Retinal pigment epithelial cell (primary cell): ENCODE measurements at regions not wholly inside any gene's neighbourhood (a gene's known extent, or its start where the extent isn't known, plus 50 kb on each side); places are given as distances from the start of the nearest gene placed in this dataset.

Experiments
- DNase-seq: peaks from one replicate; pipeline ENCODE4 v3.0.0-alpha.2; 2010; ENCODE audit warnings: low read depth
- H3K4me3 ChIP-seq: 2 replicates; pipeline ENCODE4 v1.5.1; 2011; ENCODE audit warnings: mild to moderate bottlenecking, low read length, control low read depth, moderate library complexity
- TF ChIP-seq, protein P1 (sequence below): conservative IDR thresholded peaks from 2 replicates; pipeline ENCODE4 v1.5.1; 2011; ENCODE audit warnings: low read depth, low read length, control low read depth, inconsistent platforms

DNA sequence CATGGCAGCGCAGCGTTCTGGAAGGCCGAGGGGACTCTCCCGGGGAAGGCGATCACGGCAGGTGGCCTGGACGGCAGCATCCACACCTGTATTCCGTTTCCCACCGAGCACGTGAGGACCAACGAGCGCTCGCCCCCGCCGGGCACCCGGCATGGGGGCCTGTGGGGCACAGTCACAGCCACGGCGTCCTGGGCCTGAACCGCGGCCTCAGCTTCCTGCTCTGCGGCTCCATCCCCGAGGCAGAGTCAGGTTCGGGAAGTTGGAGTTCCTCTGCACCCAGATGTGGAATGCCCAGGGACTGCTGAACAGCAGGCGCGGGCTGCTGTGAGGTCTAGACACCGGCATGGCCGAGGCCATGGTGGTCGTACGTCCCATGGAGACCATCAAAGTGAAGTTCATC, 1713.9 kb downstream of the TP53TG3F start:
- no peak overlapping the region for H3K4me3 ChIP-seq
- TF ChIP-seq, protein P1, sequence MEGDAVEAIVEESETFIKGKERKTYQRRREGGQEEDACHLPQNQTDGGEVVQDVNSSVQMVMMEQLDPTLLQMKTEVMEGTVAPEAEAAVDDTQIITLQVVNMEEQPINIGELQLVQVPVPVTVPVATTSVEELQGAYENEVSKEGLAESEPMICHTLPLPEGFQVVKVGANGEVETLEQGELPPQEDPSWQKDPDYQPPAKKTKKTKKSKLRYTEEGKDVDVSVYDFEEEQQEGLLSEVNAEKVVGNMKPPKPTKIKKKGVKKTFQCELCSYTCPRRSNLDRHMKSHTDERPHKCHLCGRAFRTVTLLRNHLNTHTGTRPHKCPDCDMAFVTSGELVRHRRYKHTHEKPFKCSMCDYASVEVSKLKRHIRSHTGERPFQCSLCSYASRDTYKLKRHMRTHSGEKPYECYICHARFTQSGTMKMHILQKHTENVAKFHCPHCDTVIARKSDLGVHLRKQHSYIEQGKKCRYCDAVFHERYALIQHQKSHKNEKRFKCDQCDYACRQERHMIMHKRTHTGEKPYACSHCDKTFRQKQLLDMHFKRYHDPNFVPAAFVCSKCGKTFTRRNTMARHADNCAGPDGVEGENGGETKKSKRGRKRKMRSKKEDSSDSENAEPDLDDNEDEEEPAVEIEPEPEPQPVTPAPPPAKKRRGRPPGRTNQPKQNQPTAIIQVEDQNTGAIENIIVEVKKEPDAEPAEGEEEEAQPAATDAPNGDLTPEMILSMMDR, result no peak
- DNase-seq, result no peak

DNA sequence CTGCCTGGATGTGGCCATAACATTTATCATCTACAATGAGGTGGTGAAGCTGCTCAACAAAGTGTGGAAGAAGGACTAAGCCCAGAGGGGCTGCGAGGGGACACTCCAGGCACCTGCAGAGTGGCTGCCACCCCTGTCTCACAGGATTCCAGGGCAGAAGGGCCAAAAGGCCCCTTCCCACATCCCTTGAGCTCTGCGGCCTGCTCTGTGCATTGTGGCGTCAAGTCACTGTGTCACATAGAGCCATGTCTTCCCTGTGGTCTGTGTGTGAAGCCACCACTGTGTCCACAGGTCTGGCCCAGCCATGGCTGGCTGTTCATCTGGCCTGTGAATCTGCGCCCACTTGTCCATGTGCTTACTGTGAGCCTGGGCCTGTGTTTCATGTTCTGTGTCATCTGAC, 1714.6 kb downstream of the TP53TG3F start:
- TF ChIP-seq, protein P1, result no peak
- H3K4me3 ChIP-seq, result no peak overlapping the region
- no peak for DNase-seq

DNA sequence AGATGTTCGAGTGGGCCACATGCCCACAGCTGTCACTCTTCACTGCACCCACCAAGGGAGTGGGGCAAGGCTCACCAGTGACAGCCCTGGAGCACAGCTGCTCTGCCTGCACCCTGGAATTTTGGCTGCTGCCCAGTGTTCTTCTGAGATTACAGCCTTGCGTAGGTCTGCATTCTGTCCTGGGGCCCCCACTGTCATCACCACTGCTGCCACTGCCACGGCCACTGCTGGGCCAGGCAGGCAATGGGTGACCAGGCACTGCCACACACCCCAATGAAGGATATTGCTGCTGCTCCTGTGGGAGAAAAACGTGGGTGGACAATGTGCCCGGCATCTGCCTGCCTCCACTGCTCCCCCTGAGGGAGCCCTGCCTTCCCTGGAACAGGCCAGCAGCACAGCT, 1717.0 kb downstream of the TP53TG3F start:
- no peak overlapping the region for H3K4me3 ChIP-seq
- TF ChIP-seq, protein P1, result no peak
- no peak for DNase-seq

DNA sequence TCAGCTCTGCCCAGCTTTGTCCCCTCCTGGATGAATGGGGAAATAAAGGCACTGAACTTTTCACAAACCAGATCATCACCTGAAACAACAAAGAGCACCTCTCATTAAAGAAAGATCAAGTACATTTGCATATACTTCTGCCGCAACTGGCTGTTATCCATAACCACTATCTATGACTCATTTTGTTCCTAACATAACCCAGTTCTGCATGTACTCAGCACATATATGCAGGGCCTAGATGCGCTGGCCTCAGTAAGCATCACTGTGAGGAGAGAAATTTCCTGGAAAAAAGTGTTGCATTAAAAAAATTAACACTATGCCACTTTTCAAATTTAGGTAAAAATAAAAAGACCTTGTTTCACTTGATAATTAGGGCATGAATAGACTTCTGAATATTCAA, 1718.4 kb downstream of the TP53TG3F start:
- TF ChIP-seq, protein P1, result no peak
- no peak for DNase-seq

DNA sequence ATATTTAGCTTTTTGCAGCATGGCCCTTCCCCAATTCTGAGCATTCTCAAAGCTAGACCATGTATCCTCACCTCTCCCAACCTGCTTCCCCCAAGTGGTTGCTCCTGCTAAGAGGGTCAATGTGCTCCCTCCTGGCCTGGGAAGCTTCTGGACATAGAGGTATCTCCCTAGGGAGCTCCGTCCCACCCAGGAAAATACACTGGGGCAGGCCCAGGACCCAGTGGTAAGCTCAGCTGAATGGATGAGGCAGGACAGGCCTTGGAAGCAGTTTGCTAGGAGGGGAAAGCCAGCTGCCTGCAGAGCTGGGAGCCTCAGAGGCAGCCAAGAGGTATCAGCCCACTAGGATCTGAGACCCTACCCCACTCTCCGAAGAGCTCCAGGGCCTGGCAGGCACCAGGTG, 1721.6 kb downstream of the TP53TG3F start:
- TF ChIP-seq, protein P1, result no peak
- DNase-seq, result no peak
- no peak overlapping the region for H3K4me3 ChIP-seq

More for the DNA sequence above, 1718.4 kb downstream of the TP53TG3F start:
- H3K4me3 ChIP-seq, result no peak overlapping the region

- no peak overlapping the region for H3K4me3 ChIP-seq
- TF ChIP-seq, protein P1, result no peak
- DNase-seq, result no peak
Observed at GRCh38 chr16:35181422-35182030, 1722.1 kb downstream of the TP53TG3F start.

DNA sequence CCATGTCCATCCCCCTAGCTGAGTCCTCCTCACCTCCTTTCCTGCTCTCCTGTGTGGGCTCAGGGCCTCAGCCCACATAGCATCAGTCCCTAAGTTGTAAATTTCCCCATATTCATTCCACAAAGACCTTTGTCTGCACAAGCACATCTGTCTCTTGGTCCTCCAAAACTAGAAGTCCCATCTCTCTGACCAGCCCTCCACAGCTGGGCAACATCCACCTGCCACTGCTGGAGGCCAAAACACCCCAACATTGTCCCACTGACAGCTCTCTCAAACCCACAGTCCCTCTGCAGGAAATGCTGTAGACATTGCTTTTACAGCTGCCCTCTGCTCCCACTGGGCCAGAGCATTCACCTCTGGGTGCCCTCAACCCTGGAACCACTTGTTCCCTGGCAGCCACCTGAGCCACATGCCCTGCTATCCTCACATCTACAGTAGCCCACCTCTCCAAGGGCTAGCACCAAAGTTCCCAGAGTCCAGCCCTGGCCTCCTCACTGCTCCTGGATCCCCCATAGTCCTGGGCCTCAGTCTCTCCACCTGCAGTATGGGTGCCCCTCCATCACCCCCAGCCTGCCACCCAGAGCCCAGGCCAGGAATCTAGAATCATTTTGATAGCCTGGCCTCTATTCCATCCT, 1722.7 kb downstream of the TP53TG3F start:
- no peak overlapping the region for H3K4me3 ChIP-seq
- TF ChIP-seq, protein P1, result no peak
- DNase-seq, result no peak
